Esophagus (tissue), 2 donors: ENCODE measurements at regions not wholly inside any gene's neighbourhood (a gene's known extent, or its start where the extent isn't known, plus 50 kb on each side); places are given as distances from the start of the nearest gene placed in this dataset.

Experiments used
- H3K27ac ChIP-seq, 2 donors: one replicate each; pipeline ENCODE4 v1.5.1; 2013; ENCODE audit warnings: low read depth in 2 of 2, mild to moderate bottlenecking in 2 of 2, inconsistent platforms in 1 of 2, low read length in 1 of 2, moderate library complexity in 1 of 2
- H3K27me3 ChIP-seq, 2 donors: one replicate each; pipeline ENCODE4 v1.6.1; 2013; ENCODE audit warnings: low read length in 2 of 2, control low read depth in 1 of 2, mild to moderate bottlenecking in 1 of 2; ENCODE audit not compliant: insufficient read depth in 2 of 2, control insufficient read depth in 1 of 2
- H3K36me3 ChIP-seq, 2 donors: one replicate each; pipeline ENCODE4 v1.6.1; 2013; ENCODE audit warnings: low read length in 1 of 2; ENCODE audit not compliant: control insufficient read depth in 2 of 2, insufficient read depth in 2 of 2
- H3K4me1 ChIP-seq, 2 donors: one replicate each; pipeline ENCODE4 v1.6.1; 2013; ENCODE audit warnings: low read length in 1 of 2; ENCODE audit not compliant: control insufficient read depth in 2 of 2, insufficient read depth in 2 of 2
- H3K4me3 ChIP-seq, 2 donors: one replicate each; pipeline ENCODE4 v1.5.1; 2013; ENCODE audit warnings: low read length in 2 of 2, mild to moderate bottlenecking in 2 of 2, low read depth in 1 of 2, moderate library complexity in 1 of 2
- H3K9me3 ChIP-seq, 2 donors: one replicate each; pipeline ENCODE4 v1.6.1; 2013; ENCODE audit warnings: mild to moderate bottlenecking in 2 of 2, low read depth in 1 of 2, low read length in 1 of 2, moderate library complexity in 1 of 2; ENCODE audit not compliant: control insufficient read depth in 2 of 2, insufficient read depth in 1 of 2
- WGBS, 2 donors: extraction: QIAGEN DNeasy Blood & Tissue Kit; methylation state at CpG; one replicate each; pipeline ENCODE4 v1.1.7; 2013; 5-methylcytosine and 5-hydroxymethylcytosine counted together
- donor health status: healthy with polysubstance abuse.
- donor health status: Bipolar disorder and iron deficiency.

GRCh38 chr2:192854031-192854430, 659.3 kb upstream of the TMEFF2 start:
- Histone ChIP-seq H3K27me3 (no peaks in the 10 kb centered on the region), H3K36me3 (no peaks in the 10 kb centered on the region), H3K4me1 (no peaks in the 10 kb centered on the region), H3K27ac (no peak overlapping the region), H3K9me3 (no peaks in the 10 kb centered on the region), H3K4me3 (no peak overlapping the region)
- WGBS, 2 donors = 69 to 75% methylated on average over 3 of the region's 3 CpGs

GRCh38 chr2:192828947-192829346, 634.2 kb upstream of the TMEFF2 start:
- H3K36me3 ChIP-seq = no peaks in the 10 kb centered on the region
- no peaks in the 10 kb centered on the region for H3K4me1 ChIP-seq
- H3K4me3 ChIP-seq = no peak overlapping the region
- no peak overlapping the region for H3K27ac ChIP-seq
- 88 to 93% methylated on average over 6 of the region's 6 CpGs for WGBS, 2 donors
- no peaks in the 10 kb centered on the region for H3K27me3 ChIP-seq
- H3K9me3 ChIP-seq = peaks cover 4 to 5% of the 10 kb centered on the region in 2 donors

- H3K4me3 ChIP-seq = no peak overlapping the region
- 89 to 92% methylated on average over 8 of the region's 8 CpGs for WGBS, 2 donors
Measured at GRCh38 chr2:192828175-192828574, 633.4 kb upstream of the TMEFF2 start.

GRCh38 chr2:192827735-192828134, 633.0 kb upstream of the TMEFF2 start:
- no peak overlapping the region for H3K27ac ChIP-seq
- H3K4me3 ChIP-seq = no peak overlapping the region

More at GRCh38 chr2:192828175-192828574, 633.4 kb upstream of the TMEFF2 start:
- Histone ChIP-seq H3K9me3 (peaks cover 4 to 5% of the 10 kb centered on the region in 2 donors), H3K27me3 (no peaks in the 10 kb centered on the region), H3K27ac (no peak overlapping the region), H3K36me3 (no peaks in the 10 kb centered on the region), H3K4me1 (no peaks in the 10 kb centered on the region)

GRCh38 chr2:192814376-192814775, 619.6 kb upstream of the TMEFF2 start:
- WGBS, 2 donors = 70 to 78% methylated on average over 1 of the region's 1 CpG
- Histone ChIP-seq H3K27ac (no peak overlapping the region), H3K4me1 (no peaks in the 10 kb centered on the region), H3K36me3 (no peaks in the 10 kb centered on the region), H3K9me3 (peaks cover 0 to 4% of the 10 kb centered on the region in 2 donors), H3K4me3 (no peak overlapping the region), H3K27me3 (no peaks in the 10 kb centered on the region)

More at GRCh38 chr2:192827735-192828134, 633.0 kb upstream of the TMEFF2 start:
- 92% methylated on average over 10 of the region's 10 CpGs for WGBS, 2 donors
- H3K27me3 ChIP-seq = no peaks in the 10 kb centered on the region
- H3K9me3 ChIP-seq = peaks cover 4 to 5% of the 10 kb centered on the region in 2 donors
- H3K36me3 ChIP-seq = no peaks in the 10 kb centered on the region
- H3K4me1 ChIP-seq = no peaks in the 10 kb centered on the region

- H3K27ac ChIP-seq = no peak overlapping the region
- H3K27me3 ChIP-seq = no peaks in the 10 kb centered on the region
- H3K4me3 ChIP-seq = no peak overlapping the region
- H3K36me3 ChIP-seq = no peaks in the 10 kb centered on the region
- no peaks in the 10 kb centered on the region for H3K4me1 ChIP-seq
- no peaks in the 10 kb centered on the region for H3K9me3 ChIP-seq
Measured at GRCh38 chr2:192813341-192813740, 618.6 kb upstream of the TMEFF2 start.

- Histone ChIP-seq H3K27me3 (no peaks in the 10 kb centered on the region), H3K27ac (no peak overlapping the region), H3K36me3 (no peaks in the 10 kb centered on the region), H3K4me1 (no peaks in the 10 kb centered on the region), H3K9me3 (no peaks in the 10 kb centered on the region), H3K4me3 (no peak overlapping the region)
- WGBS, 2 donors = 70 to 78% methylated on average over 2 of the region's 2 CpGs
Measured at GRCh38 chr2:192809173-192809572, 614.4 kb upstream of the TMEFF2 start.

GRCh38 chr2:192783643-192784042, 588.9 kb upstream of the TMEFF2 start:
- Histone ChIP-seq H3K4me1 (no peaks in the 10 kb centered on the region), H3K27me3 (no peaks in the 10 kb centered on the region), H3K36me3 (no peaks in the 10 kb centered on the region), H3K4me3 (no peak overlapping the region), H3K27ac (no peak overlapping the region), H3K9me3 (peaks cover 0 to 2% of the 10 kb centered on the region in 2 donors)
- WGBS, 2 donors = 66 to 85% methylated on average over 3 of the region's 3 CpGs

GRCh38 chr2:192775459-192776262, 580.9 kb upstream of the TMEFF2 start:
- Histone ChIP-seq H3K4me1 (no peaks in the 10 kb centered on the region), H3K27ac (no peak overlapping the region), H3K36me3 (no peaks in the 10 kb centered on the region), H3K4me3 (no peak overlapping the region), H3K27me3 (no peaks in the 10 kb centered on the region), H3K9me3 (no peaks in the 10 kb centered on the region)
- WGBS, 2 donors = 71 to 75% methylated on average over 6 of the region's 6 CpGs

- WGBS, 2 donors = 87 to 88% methylated on average over 4 of the region's 4 CpGs
- H3K36me3 ChIP-seq = no peaks in the 10 kb centered on the region
- H3K4me1 ChIP-seq = no peaks in the 10 kb centered on the region
- H3K4me3 ChIP-seq = no peak overlapping the region
- no peaks in the 10 kb centered on the region for H3K9me3 ChIP-seq
- H3K27me3 ChIP-seq = no peaks in the 10 kb centered on the region
- no peak overlapping the region for H3K27ac ChIP-seq
Measured at GRCh38 chr2:192775011-192775410, 580.3 kb upstream of the TMEFF2 start.
